ENCODE measurements at regions not wholly inside any gene's neighbourhood (a gene's known extent, or its start where the extent isn't known, plus 50 kb on each side); places are given as distances from the start of the nearest gene placed in this dataset.

- no peak for TF ChIP-seq CTCF (IDR thresholded peaks at IDR 0.05; ENCODE audit: insufficient read depth, low read length)
These were observed 244.8 kb upstream of the NEIL3 start for GRCh38 chr4:177064729-177065394.

DNA sequence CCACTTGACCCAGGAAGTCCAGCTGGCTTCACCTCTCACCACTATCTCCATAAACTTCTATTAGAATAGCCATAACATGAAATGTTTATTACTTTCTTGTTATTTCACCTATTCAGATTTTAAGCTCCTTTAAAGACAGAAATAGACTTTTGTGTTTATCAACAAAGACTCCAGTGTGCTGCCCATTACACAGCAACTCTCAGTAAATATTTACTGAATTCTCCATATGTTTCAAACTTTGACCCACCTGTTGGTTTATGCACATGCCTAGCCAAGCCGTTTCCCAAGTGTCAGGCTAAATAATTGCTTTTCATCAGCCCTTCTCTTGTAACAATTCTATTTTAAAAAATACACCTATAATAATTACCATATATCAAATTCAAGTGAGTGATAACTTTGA, 242.9 kb upstream of the NEIL3 start:
- DNase-seq (ENCODE audit: low read depth): no peak
- H3K4me3 ChIP-seq (ENCODE audit: low read depth, low read length): no peak overlapping the region
- TF ChIP-seq CTCF (IDR thresholded peaks at IDR 0.05; ENCODE audit: insufficient read depth, low read length): no peak

More at GRCh38 chr4:177064729-177065394, 244.8 kb upstream of the NEIL3 start:
- no peak for DNase-seq (ENCODE audit: low read depth)
- H3K4me3 ChIP-seq (ENCODE audit: low read depth, low read length): no peak overlapping the region

DNA sequence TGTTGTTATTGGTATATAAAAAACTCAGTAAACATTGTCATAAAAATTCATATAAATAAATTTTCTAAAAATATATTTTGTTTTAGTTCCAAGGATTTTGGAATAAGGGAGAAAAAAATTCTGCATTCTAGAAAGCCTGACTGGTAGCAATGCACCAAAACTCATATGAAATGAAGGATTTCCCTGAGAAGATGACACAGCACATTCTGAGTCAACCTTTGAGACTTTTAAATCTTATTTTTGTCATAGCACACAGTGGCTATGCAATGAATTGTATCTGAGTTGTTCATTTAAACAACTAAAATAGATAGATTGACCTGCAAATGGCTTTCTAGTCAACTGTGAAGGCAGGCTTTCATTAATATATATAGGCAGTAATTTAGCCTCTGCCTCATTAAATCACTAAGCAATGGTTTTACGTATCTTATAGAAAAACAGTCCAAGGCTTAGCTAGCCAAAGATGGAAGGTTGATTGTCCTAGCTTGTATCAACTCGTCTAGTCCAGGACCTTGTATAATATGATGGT, 239.1 kb upstream of the NEIL3 start:
- no peak overlapping the region for H3K4me3 ChIP-seq (ENCODE audit: low read depth, low read length)
- no peak for DNase-seq (ENCODE audit: low read depth)
- no peak for TF ChIP-seq CTCF (IDR thresholded peaks at IDR 0.05; ENCODE audit: insufficient read depth, low read length)

- TF ChIP-seq CTCF (IDR thresholded peaks at IDR 0.05; ENCODE audit: insufficient read depth, low read length): no peak
- no peak for DNase-seq (ENCODE audit: low read depth)
- H3K4me3 ChIP-seq (ENCODE audit: low read depth, low read length): no peak overlapping the region
These were observed 232.3 kb upstream of the NEIL3 start for GRCh38 chr4:177077095-177077971.

DNA sequence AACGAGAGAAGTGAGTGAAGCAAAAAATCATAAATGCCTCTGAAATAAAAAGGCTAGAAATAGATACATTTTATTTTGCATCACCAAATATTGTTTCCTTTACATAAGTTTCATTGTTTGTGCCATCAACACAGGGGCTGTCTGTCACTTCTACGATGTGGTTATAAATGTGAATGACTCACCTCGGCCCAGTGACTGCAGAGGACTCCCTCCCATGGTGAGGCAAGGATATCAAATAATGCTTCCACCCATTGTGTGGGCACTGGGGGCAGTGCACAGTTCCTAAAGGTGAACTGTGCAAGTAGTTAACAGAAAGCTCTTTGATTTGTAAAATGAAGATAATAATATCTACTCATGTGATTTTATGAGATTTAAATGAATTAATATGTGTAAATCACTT, 230.3 kb upstream of the NEIL3 start:
- no peak for TF ChIP-seq CTCF (IDR thresholded peaks at IDR 0.05; ENCODE audit: insufficient read depth, low read length)
- H3K4me3 ChIP-seq (ENCODE audit: low read depth, low read length): no peak overlapping the region
- no peak for DNase-seq (ENCODE audit: low read depth)

- no peak overlapping the region for H3K4me3 ChIP-seq (ENCODE audit: low read depth, low read length)
- no peak for TF ChIP-seq CTCF (IDR thresholded peaks at IDR 0.05; ENCODE audit: insufficient read depth, low read length)
- DNase-seq (ENCODE audit: low read depth): no peak
These were observed 229.3 kb upstream of the NEIL3 start for GRCh38 chr4:177080388-177080787.
